K562 (cell line): ENCODE measurements at regions not wholly inside any gene's neighbourhood (a gene's known extent, or its start where the extent isn't known, plus 50 kb on each side); places are given as distances from the start of the nearest gene placed in this dataset.

Experiments used
- CBX1 ChIP-seq: sonication (generic); IDR thresholded peaks from 2 replicates; pipeline ENCODE4 v1.6.1; 2016; ENCODE audit warnings: antibody characterized with exemption, low read depth, mild to moderate bottlenecking
- HNRNPLL ChIP-seq: fragments of 200-400 bp; formaldehyde crosslinking; IDR thresholded peaks from 2 replicates; pipeline ENCODE4 v1.6.1; 2017; ENCODE audit warnings: low read length, low read depth, mild to moderate bottlenecking; ENCODE audit not compliant: poor library complexity, severe bottlenecking
- MTA3 ChIP-seq: fragments of 450-650 bp; formaldehyde crosslinking; IDR thresholded peaks from 2 replicates; pipeline ENCODE4 v1.6.1; 2017; ENCODE audit warnings: mild to moderate bottlenecking, borderline replicate concordance
- NRF1 ChIP-seq, 2 experiments: fragments of 450-650 bp; IDR thresholded peaks in 1 of 2; conservative IDR thresholded peaks in 1 of 2; 2 replicates each; pipeline ENCODE4 v1.6.1; 2014; ENCODE audit warnings: mild to moderate bottlenecking in 2 of 2
- TBP ChIP-seq: optimal IDR thresholded peaks from 2 replicates; pipeline ENCODE3; 2011; ENCODE audit warnings: low read depth, low read length, improper control_type of control experiment
- TEAD4 ChIP-seq, 2 experiments: sonication (generic) in 1 of 2; formaldehyde crosslinking in 1 of 2; IDR thresholded peaks; 2 replicates each; pipeline versions ENCODE4 v1.6.1 to v1.8.0; 2012 to 2022; ENCODE audit warnings: borderline replicate concordance in 1 of 2, inconsistent platforms in 1 of 2, low read length in 1 of 2, mild to moderate bottlenecking in 1 of 2, missing genetic modification reagents in 1 of 2
- TF ChIP-seq, protein P1 (sequence below), 3 experiments: IDR thresholded peaks in 2 of 3; conservative IDR thresholded peaks in 1 of 3; 2 replicates each; pipeline ENCODE4 v1.5.1; 2011 to 2012; ENCODE audit warnings: low read length in 3 of 3, mild to moderate bottlenecking in 3 of 3, control low read depth in 2 of 3, improper control_type of control experiment in 1 of 3, inconsistent platforms in 1 of 3, low read depth in 1 of 3, mixed read lengths in 1 of 3, moderate library complexity in 1 of 3; ENCODE audit not compliant: insufficient read depth in 2 of 3

GRCh38 chr4:178137732-178138471, 695.7 kb upstream of the AGA start:
- TF ChIP-seq HNRNPLL (no peak), CBX1 (no peak), TBP (no peak), NRF1 (conservative IDR thresholded peaks at IDR 0.05 in 1 of 2, IDR thresholded peaks at IDR 0.05 in 1 of 2) (no peak), MTA3 (no peak), TEAD4 (IDR thresholded peaks at IDR 0.05; ENCODE audit: low read length) (no peak), TEAD4 (CRISPR knock-in tag; IDR thresholded peaks at IDR 0.05; ENCODE audit: borderline replicate concordance) (no peak)
- TF ChIP-seq, protein P1, sequence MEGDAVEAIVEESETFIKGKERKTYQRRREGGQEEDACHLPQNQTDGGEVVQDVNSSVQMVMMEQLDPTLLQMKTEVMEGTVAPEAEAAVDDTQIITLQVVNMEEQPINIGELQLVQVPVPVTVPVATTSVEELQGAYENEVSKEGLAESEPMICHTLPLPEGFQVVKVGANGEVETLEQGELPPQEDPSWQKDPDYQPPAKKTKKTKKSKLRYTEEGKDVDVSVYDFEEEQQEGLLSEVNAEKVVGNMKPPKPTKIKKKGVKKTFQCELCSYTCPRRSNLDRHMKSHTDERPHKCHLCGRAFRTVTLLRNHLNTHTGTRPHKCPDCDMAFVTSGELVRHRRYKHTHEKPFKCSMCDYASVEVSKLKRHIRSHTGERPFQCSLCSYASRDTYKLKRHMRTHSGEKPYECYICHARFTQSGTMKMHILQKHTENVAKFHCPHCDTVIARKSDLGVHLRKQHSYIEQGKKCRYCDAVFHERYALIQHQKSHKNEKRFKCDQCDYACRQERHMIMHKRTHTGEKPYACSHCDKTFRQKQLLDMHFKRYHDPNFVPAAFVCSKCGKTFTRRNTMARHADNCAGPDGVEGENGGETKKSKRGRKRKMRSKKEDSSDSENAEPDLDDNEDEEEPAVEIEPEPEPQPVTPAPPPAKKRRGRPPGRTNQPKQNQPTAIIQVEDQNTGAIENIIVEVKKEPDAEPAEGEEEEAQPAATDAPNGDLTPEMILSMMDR (IDR thresholded peaks at IDR 0.05 in 2 of 3, conservative IDR thresholded peaks at IDR 0.05 in 1 of 3; ENCODE audit: insufficient read depth in 2 of 3, low read depth in 1 of 3, low read length in 3 of 3): no peak
